Omental fat pad (tissue), 1 donor: ENCODE measurements at regions not wholly inside any gene's neighbourhood (a gene's known extent, or its start where the extent isn't known, plus 50 kb on each side); places are given as distances from the start of the nearest gene placed in this dataset.
"Not testable (repeated sequence)": the region's sequence is repeated elsewhere in the genome, so short reads cannot be mapped to it uniquely, and the experiment has no call there.

Source experiments
- ATAC-seq: fragments of 150-250 bp; one replicate; pipeline ENCODE4 v1.9.1; 2016; ENCODE audit warnings: mild to moderate bottlenecking, moderate library complexity; ENCODE audit not compliant: low FRiP score
- DNase-seq: peaks from one replicate; pipeline ENCODE4 v3.0.0-alpha.2; 2019; ENCODE audit warnings: low spot score

DNA sequence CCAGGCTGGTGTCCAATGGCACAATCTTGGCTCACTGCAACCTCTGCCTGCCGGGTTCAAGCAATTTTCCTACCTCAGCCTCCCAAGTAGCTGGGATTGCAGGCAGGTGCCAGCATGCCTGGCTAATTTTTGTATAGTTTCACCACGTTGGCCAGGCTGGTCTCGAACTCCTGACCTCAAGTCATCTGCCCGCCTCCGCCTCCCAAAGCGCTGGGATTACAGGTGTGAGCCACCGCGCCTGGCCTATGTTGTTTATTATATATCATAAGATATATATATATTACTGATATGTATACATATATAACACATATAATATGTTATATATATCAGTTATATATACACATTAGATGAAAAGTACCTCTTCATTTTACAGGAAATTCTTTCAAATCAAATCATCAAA, 914.7 kb downstream of the FOXD4L5 start:
- ATAC-seq, DNase-seq: not testable (repeated sequence)

DNA sequence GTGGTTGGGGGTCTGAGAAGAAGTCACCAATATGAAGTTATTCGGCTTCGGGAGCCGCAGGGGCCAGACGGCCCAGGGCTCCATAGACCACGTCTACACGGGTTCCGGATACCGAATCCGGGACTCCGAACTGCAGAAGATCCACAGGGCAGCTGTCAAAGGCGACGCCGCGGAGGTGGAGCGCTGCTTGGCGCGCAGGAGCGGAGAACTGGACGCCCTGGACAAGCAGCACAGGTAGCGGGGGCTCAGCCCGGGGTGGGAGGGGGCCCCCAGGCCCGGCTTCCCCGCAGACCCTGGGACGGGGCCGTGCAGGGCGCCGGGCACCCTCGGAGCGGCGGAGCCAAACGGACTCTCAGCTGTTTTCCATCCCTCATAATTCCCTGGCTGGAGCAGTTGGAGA, 915.4 kb downstream of the FOXD4L5 start:
- ATAC-seq, DNase-seq: not testable (repeated sequence)

GRCh38 chr9:64369114-64369513, 915.9 kb downstream of the FOXD4L5 start:
- ATAC-seq: peak; percentile 99
- DNase-seq: not testable (repeated sequence)

DNA sequence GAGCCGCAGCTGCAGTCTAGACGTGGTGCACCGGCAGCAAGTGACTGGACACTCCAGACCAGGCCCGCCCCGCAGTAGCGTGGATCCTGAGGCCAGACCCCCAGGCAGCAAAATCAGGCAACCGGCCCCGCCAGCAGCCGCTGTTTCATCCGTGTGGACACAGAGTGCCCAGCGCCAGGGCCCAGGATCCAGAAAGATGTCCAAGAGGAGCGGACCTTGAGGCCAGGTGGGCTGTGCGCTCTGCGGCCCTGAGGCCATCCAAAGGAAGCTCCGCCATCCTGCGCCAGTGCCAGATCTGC, 916.4 kb downstream of the FOXD4L5 start:
- not testable (repeated sequence) for DNase-seq, ATAC-seq

DNA sequence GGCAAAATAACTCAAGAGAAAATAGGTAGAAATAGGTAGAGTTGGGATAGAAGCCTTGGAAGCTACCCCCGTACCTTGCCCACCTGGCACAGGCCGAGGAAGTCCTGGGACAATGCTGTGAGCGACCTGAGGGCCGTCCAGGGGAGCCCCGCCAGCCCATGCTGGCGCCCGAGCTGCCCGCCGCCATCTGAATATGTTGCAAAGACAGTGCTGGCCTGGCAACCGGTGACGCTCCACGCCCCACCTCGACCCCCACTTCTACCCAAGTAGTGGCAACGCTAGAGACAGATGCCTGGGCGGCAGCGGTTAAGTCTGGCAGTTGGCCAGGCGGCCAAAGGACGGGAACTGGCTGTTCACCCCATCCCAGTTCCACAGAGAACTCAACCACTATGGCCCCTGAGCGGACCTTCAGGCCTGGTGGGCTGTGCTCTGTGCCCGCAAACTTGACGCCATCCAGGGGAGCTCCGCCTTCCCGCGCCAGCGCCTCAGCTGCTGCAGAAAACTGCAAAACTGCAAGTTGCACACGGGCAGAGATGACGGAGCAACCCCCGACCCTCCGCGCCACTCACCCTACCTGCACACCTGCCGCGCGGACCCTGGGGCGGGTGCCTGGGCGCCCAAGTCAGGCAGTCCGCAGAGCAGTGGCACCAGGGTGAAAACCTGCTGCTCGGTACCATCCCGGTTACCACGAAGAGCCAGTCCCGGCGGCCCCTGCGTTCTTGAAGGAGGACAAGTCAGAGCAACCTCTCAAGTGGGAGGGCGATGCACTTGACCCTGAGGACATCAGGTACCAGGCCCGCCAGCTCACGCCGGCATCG, 917.0 kb downstream of the FOXD4L5 start:
- DNase-seq, ATAC-seq: not testable (repeated sequence)
